ENCODE measurements at regions not wholly inside any gene's neighbourhood (a gene's known extent, or its start where the extent isn't known, plus 50 kb on each side); places are given as distances from the start of the nearest gene placed in this dataset.

DNA sequence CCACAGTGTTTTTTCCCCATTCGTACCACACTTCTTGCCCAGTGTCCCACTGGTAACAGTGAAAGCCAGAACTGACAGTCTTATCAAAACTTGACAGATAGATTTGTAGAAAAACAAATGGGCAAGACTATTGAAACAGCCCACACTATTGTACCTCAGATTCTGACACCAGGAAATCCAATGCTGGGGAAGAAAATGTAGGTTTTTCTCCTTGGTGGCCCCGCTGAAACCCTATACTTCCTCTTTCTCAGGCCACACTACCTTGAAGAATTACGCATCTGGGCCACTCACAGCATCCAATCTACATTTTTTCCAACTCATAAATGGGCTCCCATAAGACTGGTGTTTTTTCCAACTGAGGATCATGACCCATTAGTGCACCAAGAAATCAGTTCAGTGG is 90.9 kb upstream of the HDDC2 start:
- TF ChIP-seq, protein P1, sequence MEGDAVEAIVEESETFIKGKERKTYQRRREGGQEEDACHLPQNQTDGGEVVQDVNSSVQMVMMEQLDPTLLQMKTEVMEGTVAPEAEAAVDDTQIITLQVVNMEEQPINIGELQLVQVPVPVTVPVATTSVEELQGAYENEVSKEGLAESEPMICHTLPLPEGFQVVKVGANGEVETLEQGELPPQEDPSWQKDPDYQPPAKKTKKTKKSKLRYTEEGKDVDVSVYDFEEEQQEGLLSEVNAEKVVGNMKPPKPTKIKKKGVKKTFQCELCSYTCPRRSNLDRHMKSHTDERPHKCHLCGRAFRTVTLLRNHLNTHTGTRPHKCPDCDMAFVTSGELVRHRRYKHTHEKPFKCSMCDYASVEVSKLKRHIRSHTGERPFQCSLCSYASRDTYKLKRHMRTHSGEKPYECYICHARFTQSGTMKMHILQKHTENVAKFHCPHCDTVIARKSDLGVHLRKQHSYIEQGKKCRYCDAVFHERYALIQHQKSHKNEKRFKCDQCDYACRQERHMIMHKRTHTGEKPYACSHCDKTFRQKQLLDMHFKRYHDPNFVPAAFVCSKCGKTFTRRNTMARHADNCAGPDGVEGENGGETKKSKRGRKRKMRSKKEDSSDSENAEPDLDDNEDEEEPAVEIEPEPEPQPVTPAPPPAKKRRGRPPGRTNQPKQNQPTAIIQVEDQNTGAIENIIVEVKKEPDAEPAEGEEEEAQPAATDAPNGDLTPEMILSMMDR (IDR thresholded peaks at IDR 0.05), result no peak
- TF ChIP-seq POLR2A (IDR thresholded peaks at IDR 0.05), result no peak

Data from vagina (tissue), 2 donors.